GM21367 (cell line): ENCODE measurements at regions not wholly inside any gene's neighbourhood (a gene's known extent, or its start where the extent isn't known, plus 50 kb on each side); places are given as distances from the start of the nearest gene placed in this dataset.

ENCODE experiments used
- ATAC-seq: cut with Tn5 transposase; IDR thresholded peaks from one replicate; pipeline ENCODE4 v1.9.1; 2021; ENCODE audit not compliant: unreplicated experiment

DNA sequence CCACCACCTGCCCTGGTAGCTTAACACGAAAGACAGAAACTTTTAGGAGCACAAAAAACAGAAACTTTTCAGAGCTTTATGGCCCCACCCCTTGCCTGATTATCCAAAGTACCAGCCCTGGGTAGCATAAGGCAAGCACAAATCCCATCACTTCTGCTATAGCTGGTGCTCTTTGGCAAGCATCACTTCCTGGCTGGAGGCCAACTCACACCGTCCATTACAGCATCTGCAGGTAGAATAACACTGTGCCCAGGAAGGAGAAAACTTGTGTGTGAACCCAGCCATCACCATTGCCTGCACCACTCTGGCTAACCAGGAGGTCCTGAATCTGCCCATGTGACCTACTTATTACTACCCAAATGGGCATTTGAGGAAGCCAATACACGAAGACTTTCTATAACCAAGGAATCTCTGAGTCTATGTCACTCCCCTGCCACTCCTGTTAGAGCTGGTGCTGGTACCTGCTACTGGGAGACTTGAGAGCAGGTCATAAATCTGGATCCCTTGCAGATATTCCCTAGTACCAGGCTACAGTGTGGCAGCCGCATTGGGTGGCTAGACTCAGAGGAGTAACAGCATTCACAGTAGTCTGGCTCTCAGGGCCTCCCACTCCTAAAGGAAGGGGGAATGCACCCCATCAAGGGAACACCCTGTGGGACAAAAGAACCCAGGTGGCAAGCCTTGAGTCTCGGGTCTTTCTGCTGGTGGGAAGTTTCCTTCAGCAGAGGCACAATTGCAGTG lies 73.3 kb upstream of the AKAP13 start:
- no peak for ATAC-seq

DNA sequence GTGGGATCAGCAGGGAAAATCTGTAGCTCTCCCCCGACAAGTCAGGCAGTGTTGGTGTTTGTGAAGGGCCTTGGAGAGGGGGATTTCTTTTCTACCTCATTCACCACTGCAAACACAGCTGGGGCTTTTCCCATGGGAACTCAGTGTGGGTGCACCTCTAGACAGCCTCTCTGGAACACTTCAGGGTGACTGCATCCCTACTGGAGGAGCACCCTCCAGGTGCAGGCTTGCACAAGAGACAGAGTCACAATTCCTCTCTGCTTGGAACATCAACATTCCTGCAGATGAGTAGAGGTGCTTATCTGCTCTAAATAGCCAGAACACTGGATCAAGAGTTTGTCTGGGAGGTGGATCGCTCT lies 72.7 kb upstream of the AKAP13 start:
- ATAC-seq = no peak

DNA sequence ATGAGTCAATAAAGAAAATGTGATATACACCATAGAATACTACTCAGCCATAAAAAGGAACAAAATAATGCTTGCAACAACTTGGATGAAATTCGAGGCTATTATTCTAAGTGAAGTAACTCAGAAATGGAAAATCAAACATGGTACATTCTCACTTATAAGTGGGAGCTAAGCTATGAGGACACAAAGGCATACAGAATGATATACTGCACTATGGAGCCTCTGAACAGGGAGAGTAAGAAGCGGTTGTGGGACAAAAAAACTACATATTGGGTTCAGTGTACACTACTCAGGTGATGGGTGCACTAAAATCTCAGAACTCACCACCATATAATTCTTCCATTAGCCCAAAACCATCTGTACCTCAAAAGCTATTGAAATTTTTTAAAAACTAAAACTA lies 68.8 kb upstream of the AKAP13 start:
- ATAC-seq = no peak

DNA sequence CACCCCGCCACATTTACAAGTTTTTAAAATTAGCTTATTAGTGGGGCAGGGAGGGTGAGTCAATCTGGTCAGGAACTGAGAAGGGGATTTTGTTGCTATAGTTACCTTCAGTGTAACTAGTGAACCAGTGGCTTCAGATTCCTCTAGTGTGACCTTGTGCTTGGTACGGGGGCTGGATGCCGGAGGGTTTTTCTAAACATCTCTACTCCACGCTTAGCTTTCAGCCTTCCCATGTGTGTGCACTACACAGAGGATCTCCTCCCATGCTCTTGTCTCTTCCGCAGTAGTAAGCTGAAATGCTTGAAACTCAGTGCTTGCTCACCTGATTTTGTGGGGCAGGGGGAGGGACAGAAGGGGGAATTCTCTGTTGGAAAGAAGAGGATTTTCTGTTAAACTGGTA lies 67.9 kb upstream of the AKAP13 start:
- peak; percentile 77 for ATAC-seq

DNA sequence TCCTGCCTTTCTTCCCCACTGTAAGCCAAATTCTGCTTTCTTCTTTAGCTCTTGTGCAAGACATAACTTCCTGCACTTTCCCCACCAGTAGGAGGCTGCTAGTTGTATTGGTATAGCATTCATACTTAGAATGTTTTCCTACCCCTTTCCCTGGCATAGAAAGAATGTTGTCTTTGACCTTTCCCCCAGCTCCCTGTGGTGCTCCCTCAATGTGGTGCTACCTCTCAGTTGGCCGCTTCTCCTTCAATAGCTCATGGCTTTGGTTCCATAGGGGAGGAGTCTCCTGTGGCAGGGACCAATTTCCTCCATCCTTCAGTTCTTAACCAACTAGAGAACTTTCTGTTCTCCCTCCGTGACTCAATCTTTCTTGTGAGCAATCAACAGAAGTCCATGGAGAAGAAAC lies 67.5 kb upstream of the AKAP13 start:
- ATAC-seq = no peak

DNA sequence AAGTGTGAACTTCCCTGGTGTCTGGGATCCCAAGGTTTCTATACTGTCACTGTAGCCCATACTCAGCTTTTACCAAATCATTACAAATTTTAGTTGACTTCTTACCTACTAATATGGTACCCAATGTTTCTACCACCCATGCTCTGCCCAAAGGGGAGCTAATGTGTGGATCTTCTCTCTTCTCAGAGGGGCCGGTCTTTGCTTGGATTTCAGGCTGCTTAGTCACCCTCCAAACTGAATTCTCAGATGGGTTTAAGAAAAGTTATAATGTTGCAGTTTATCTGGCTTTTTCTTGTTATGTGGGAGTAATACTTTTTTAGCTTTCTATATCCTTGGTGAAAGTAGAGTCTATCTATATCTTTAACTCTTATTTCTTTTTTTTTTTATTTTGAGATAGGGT lies 67.1 kb upstream of the AKAP13 start:
- ATAC-seq = no peak

DNA sequence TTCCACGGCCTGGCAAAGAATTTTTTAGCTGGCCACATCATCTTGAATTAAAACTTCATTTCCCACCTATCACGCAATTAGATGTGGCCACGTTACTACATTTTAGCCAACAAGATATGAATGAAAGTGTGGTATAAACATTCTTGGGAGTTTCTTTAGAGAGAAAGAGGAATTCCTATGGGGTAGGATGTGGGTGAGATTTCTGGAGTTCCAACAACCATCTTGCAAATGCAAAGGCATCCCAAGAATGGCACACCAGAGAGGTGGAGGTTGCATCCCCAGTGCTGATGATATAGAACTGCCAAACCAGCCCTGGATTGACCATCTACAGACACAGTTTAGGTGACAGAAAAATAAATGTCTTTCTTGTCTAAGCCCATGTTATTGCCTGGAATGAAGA lies 66.3 kb upstream of the AKAP13 start:
- no peak for ATAC-seq

DNA sequence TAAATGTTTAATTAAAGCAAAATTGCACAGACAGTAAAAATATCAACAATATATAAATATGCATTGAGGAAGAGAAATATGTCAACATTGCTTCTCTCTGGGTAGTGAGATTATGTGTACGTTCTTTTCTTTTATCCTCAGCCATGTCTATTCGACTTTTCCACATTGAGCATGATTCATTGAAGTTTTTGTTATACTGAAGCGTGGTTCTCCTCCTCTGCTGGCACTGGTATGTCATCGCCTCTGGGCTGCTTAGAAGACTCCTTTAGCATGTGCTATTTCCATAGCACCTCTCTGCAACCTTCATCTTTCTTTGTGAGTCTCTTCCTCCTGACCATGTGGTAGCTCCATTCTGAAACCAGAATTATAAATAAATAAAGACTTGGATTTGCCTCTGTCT lies 65.8 kb upstream of the AKAP13 start:
- ATAC-seq = no peak

DNA sequence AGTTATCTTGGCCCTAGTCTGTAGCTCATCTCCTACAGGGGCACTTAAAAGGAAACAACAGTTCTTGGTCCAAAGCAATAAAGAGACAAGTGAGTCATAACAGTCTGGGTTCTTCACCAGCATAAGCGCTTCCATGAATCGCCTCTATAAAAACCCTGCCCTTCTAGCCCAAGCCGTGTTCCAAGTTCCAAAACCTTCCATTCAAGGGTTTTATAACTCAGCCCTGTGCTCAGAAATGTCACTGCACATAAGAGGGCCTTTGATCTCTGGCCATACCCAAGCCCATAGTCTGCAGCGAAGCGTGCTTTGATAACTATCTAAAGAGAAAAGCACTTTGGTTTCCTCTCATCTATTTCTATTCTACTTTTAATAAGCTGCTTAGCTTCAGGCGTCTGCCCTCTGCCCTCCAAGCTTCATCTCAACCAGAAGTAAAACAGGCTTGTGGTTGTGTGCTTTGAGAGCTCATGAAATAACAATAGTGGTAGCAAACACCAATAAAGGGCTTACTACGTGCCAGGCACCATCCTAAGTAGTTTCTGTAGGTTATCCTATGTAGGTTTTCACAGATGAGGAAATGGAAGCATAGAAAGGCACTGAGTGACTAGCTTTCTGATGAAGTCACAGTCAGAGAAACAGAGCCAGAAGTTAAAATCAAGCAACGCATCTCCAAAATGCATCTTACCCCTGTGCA lies 64.0 kb upstream of the AKAP13 start:
- ATAC-seq = no peak

DNA sequence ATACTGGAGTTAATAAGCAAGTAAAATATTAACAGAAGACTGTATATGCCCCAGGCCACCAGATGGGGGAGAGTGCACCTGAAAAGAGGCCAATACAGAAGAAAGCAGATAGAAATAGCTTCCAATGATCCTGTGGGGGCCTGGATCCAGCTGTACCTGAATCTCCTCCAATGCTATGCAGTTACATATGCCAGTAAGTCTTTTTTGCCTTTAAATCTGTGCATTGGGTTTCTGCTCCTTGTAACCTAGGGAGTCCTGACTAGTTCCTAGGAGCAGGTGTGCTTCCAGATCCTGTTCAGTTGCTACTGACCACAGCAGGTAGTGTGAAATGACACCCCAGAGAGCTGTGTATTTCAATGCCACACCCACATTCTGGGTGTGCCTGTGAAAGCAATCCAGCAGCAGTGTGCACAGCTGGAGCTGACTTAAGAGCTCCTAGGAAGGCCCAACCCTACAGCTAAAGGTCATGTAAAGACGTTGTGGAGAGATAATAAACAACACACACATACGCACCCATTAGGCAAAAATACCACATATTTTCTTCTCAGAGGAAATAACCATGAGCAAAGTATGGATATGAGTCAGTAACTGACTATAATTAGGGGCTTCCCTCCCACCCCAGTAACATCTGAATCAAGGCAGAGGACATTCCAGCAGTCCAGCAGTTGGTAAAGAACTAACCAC lies 62.2 kb upstream of the AKAP13 start:
- ATAC-seq = peak; percentile 86

DNA sequence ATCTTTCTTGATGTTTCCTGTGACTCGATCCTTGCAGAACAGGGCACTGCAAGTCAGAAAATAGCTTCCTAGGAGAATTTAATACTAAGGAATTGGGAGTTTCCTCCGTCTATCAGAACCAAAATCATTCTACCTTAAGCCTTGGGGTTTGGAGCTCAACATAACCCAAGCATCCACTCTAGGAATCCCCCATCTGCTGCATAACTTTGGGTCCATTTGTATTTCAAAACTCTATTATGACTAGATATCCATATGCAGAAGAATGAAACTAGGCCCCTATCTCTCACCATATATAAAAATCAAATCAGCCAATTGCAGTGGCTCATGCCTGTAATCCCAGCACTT lies 61.7 kb upstream of the AKAP13 start:
- ATAC-seq = no peak

DNA sequence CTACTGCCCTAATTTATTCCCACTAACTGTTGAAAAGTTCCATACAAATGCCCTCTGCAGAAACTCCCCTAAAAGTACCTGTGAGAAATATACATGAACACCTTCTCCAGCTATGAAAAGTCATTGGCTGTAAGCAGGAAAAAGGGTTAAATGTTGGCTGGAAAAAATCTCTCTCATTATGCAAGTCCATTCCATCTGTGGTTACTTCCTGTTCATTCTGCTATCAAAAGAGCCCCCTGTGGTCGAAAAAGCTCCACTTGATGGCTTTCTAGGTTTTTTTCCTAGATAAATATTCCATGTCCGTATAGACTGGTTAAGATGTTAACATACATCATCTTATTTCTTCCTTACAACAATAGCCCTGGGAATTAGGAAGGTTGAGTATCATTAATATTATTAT lies 56.2 kb upstream of the AKAP13 start:
- ATAC-seq = no peak

DNA sequence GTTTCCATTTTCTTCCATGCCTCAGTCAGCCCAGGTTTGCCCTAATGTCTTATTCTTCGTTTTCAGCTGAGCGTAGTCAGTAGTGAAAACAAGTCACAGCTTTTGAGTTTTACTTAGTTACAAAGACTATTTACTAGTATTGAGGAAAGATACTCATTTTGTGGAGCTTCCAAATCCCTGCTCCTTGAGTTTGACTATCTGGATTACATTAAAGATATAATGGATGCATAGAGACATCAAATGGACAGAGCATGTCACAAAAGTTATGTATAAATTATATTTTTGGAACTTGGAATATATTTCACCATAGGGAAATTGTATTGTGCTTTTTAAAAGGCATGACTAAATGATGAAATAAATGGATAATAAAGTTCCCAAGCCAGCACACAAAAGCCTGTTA lies 54.6 kb upstream of the AKAP13 start:
- no peak for ATAC-seq

DNA sequence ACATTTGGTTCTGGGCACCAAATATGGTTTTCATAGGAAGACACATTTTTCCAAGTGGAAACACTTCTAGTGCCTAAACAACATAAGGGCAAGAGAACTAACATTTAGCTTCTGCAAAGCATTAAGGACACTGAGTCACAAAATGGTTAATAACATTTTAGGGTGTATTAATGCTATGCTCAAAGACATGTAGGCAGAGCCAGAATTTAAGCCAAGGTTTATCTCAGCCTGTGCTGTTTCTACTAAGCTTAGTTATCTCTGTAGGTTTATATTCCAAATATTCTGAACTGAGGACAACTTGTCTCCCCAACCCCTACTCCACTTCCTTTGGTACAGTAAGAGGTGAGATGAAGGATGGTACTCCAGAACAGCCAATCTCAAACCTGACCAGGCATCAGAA lies 54.1 kb upstream of the AKAP13 start:
- no peak for ATAC-seq

DNA sequence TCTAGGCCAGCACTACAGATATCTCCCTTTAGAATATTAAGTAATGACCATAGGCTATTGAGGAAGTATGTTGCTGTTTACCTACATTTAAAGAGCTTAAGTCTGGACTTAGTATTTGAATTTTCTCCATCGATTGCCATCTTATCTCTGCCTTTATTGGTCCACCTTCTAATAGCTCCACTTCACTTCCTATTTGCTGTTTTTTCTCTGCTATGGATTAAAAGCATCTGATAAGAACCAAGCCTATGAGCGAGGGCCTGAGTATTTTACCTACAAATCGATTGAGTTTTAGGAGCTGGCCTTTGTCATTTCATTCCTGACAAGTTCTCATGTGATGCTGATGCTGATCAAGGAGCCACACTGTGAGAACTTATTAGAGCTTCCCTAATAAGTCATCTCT lies 52.6 kb upstream of the AKAP13 start:
- ATAC-seq = no peak

DNA sequence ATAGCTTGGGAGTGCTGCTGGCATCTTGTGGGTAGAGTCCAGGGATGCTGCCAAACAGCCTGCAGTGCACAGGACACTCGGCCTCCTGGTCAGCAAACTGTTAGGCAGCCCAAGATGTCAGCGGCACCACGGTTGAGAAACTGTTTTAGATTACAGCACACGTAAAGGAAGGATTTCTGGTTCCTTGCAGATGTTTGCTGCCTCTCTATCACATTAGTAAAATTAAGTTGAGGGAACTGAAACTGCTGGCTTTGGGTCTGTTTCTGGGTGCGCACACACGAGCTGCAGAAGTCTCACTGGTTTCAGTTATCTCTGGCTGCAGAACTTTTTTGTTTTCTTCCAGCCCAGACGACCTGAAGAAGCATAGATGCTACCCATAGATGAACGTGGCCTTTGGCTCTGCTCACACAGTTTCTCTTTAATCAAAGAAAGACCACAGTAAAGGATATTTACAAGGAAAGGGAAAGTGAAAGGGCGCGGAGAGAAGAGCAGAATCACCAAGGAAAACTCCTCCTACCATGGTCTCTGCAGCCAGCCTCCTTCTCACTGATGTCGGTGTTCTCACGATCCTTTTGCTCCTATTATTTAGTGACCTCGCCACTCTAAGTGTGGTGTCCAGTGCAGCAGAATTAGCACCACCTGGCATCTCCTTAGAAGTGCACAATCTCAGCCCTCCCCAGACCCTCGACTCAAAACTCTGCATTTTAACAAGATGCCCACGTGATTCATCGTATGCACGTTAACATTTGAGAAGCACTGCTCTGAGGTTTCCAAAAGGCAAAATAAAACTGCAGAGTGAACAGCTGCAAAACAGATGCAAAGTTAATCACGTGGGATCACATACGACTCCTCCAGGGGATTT lies 50.6 kb upstream of the AKAP13 start:
- peak; percentile 51 for ATAC-seq
